HepG2 (cell line): ENCODE measurements at regions not wholly inside any gene's neighbourhood (a gene's known extent, or its start where the extent isn't known, plus 50 kb on each side); places are given as distances from the start of the nearest gene placed in this dataset.

Experiments used
- ATAC-seq: fragments of 200-7000 bp; cut with Tn5 transposase; 3 replicates; pipeline ENCODE4 v1.9.1; 2020; ENCODE audit warnings: mild to moderate bottlenecking, moderate library complexity
- BruUV-seq: library from RNA; stranded (reverse); fragments of 400-500 nt; replicated peaks from 2 replicates; lab custom pipeline; 2021; lab: Mats Ljungman, UMichigan
- CTCF ChIA-PET: fragments of 300-600 bp; formaldehyde crosslinking; extraction: SDS; loops from one replicate; lab custom pipeline; 2021; ENCODE audit warnings: low total read pairs, inconsistent platforms, low intra/inter-chr PET ratio; lab: Yijun Ruan, JAX
- POLR2A ChIA-PET: fragments of 350-600 bp; sonication (Branson Sonifier 250); formaldehyde crosslinking; loops from one replicate; lab custom pipeline; 2020; ENCODE audit warnings: antibody characterized with exemption, inconsistent platforms; lab: Yijun Ruan, JAX
- DNase-seq: peaks from one replicate; pipeline ENCODE4 v3.0.0-alpha.2; 2015; ENCODE audit warnings: low spot score
- FAIRE-seq: peaks from 3 replicates; lab custom pipeline; 2011; peaks lifted over from hg19 to GRCh38; lab: Jason Lieb, UNC
- H2AFZ ChIP-seq: one replicate; pipeline ENCODE4 v1.6.1; 2011; ENCODE audit warnings: low read length, inconsistent platforms
- H3K27ac ChIP-seq: fragments of 300-600 bp; 3 replicates; pipeline ENCODE4 v1.8.0; 2011; ENCODE audit warnings: mixed run types, mild to moderate bottlenecking, mixed read lengths, low read length, inconsistent platforms; ENCODE audit not compliant: insufficient read depth; ENCODE audit errors: extremely low read length
- H3K27me3 ChIP-seq, 2 experiments: fragments of 200-600 bp in 1 of 2; 2 replicates in 1 of 2; 3 replicates in 1 of 2; pipeline versions ENCODE4 v1.6.0 to v1.8.0; 2011; ENCODE audit warnings: low read length in 2 of 2, mild to moderate bottlenecking in 2 of 2, moderate library complexity in 2 of 2, inconsistent platforms in 1 of 2; ENCODE audit not compliant: insufficient read depth in 2 of 2, control insufficient read depth in 1 of 2
- H3K36me3 ChIP-seq, 2 experiments: fragments of 200-600 bp in 1 of 2; replicated peaks in 1 of 2; 2 replicates in 1 of 2; 3 replicates in 1 of 2; pipeline versions ENCODE4 v1.5.1 to v1.8.0; 2011; ENCODE audit warnings: low read length in 2 of 2, inconsistent platforms in 1 of 2; ENCODE audit not compliant: insufficient read depth in 2 of 2, control insufficient read depth in 1 of 2
- H3K4me1 ChIP-seq: 2 replicates; pipeline ENCODE4 v1.5.1; 2012; ENCODE audit warnings: low read length, inconsistent platforms; ENCODE audit not compliant: insufficient read depth
- H3K4me2 ChIP-seq: 2 replicates; pipeline ENCODE4 v1.6.0; 2011; ENCODE audit warnings: low read depth, low read length, inconsistent platforms
- H3K4me3 ChIP-seq, 3 experiments: fragments of 200-600 bp in 1 of 3; sonication (generic), shearing (Covaris generic) in 1 of 3; replicated peaks in 1 of 3; 2 replicates each; pipeline ENCODE4 v1.5.1; 2011 to 2016; ENCODE audit warnings: low read length in 3 of 3, inconsistent platforms in 2 of 3, low read depth in 2 of 3, mild to moderate bottlenecking in 2 of 3, control low read depth in 1 of 3, mixed read lengths in 1 of 3; ENCODE audit not compliant: insufficient read depth in 1 of 3
- H3K79me2 ChIP-seq: one replicate; pipeline ENCODE4 v1.6.1; 2011; ENCODE audit warnings: low read length, inconsistent platforms; ENCODE audit not compliant: insufficient read depth
- H3K9ac ChIP-seq: 2 replicates; pipeline ENCODE4 v1.6.0; 2011; ENCODE audit warnings: mild to moderate bottlenecking, low read depth, low read length, inconsistent platforms; ENCODE audit not compliant: insufficient read depth
- H3K9me3 ChIP-seq: 2 replicates; pipeline ENCODE4 v1.5.1; 2012; ENCODE audit warnings: mild to moderate bottlenecking, low read length
- H4K20me1 ChIP-seq: 2 replicates; pipeline ENCODE4 v1.6.0; 2011; ENCODE audit warnings: inconsistent platforms, mild to moderate bottlenecking, low read length, moderate library complexity; ENCODE audit not compliant: insufficient read depth
- ATF4 ChIP-seq, 2 experiments: fragments of 450-650 bp in 1 of 2; sonication (generic) in 1 of 2; formaldehyde crosslinking; IDR thresholded peaks; 2 replicates each; pipeline versions ENCODE4 v1.5.0 to v1.8.0; 2020 to 2022; ENCODE audit warnings: mild to moderate bottlenecking in 1 of 2, missing genetic modification reagents in 1 of 2
- E2F2 ChIP-seq: sonication (generic); formaldehyde crosslinking; IDR thresholded peaks from 2 replicates; pipeline ENCODE4 v1.4.0; 2020; ENCODE audit warnings: missing genetic modification reagents, borderline replicate concordance
- IKZF4 ChIP-seq: sonication (generic); formaldehyde crosslinking; IDR thresholded peaks from 2 replicates; pipeline ENCODE4 v1.5.1; 2020; ENCODE audit warnings: borderline replicate concordance, mild to moderate bottlenecking, low read depth, missing genetic modification reagents; ENCODE audit errors: not compliant biosample characterization
- KDM5B ChIP-seq: sonication (generic); formaldehyde crosslinking; IDR thresholded peaks from 2 replicates; pipeline ENCODE4 v1.4.0; 2020; ENCODE audit warnings: missing genetic modification reagents, mild to moderate bottlenecking, borderline replicate concordance
- POLR2A ChIP-seq, 2 experiments: IDR thresholded peaks; 2 replicates each; pipeline ENCODE4 v1.6.1; 2011; ENCODE audit warnings: low read depth in 2 of 2, low read length in 2 of 2, mild to moderate bottlenecking in 1 of 2, moderate library complexity in 1 of 2; ENCODE audit not compliant: insufficient read depth in 1 of 2
- PRPF4 ChIP-seq: fragments of 200-400 bp; formaldehyde crosslinking; IDR thresholded peaks from 2 replicates; pipeline ENCODE4 v1.6.1; 2016; ENCODE audit warnings: low read length, low read depth; ENCODE audit not compliant: poor library complexity, severe bottlenecking
- SATB2 ChIP-seq: sonication (generic); formaldehyde crosslinking; IDR thresholded peaks from 2 replicates; pipeline ENCODE4 v1.5.0; 2020; ENCODE audit warnings: missing genetic modification reagents
- TARDBP ChIP-seq: sonication (generic); formaldehyde crosslinking; IDR thresholded peaks from 2 replicates; pipeline ENCODE4 v1.8.0; 2022; ENCODE audit warnings: mild to moderate bottlenecking, missing genetic modification reagents
- TFAP4 ChIP-seq: sonication (generic); IDR thresholded peaks from 2 replicates; pipeline ENCODE4 v1.6.1; 2016; ENCODE audit warnings: low read depth, borderline replicate concordance
- ZNF160 ChIP-seq: sonication (generic); formaldehyde crosslinking; IDR thresholded peaks from 2 replicates; pipeline ENCODE4 v1.8.0; 2022; ENCODE audit warnings: mild to moderate bottlenecking, inconsistent platforms, missing genetic modification reagents
- ZNF230 ChIP-seq: sonication (generic); formaldehyde crosslinking; IDR thresholded peaks from 2 replicates; pipeline ENCODE4 v1.4.0; 2020; ENCODE audit warnings: mild to moderate bottlenecking, missing genetic modification reagents
- ZNF335 ChIP-seq: sonication (generic); formaldehyde crosslinking; IDR thresholded peaks from 2 replicates; pipeline ENCODE4 v1.4.0; 2020; ENCODE audit warnings: missing genetic modification reagents
- ZNF562 ChIP-seq: sonication (generic); formaldehyde crosslinking; IDR thresholded peaks from 2 replicates; pipeline ENCODE4 v1.8.0; 2022; ENCODE audit warnings: missing genetic modification reagents, borderline replicate concordance
- ZSCAN25 ChIP-seq: sonication (generic); formaldehyde crosslinking; IDR thresholded peaks from 2 replicates; pipeline ENCODE4 v1.8.0; 2022; ENCODE audit warnings: mild to moderate bottlenecking, missing genetic modification reagents
- WGBS: methylation state at CpG from one replicate; pipeline ENCODE4 v1.1.6; 2017; ENCODE audit warnings: low lambda C conversion rate; 5-methylcytosine and 5-hydroxymethylcytosine counted together
- in situ Hi-C: cut with HindIII; loops from 2 replicates; pipeline ENCODE4 v1.10.0; 2017; ENCODE audit warnings: low pct_unique_long_range_greater_than_20kb; ENCODE audit not compliant: extremely low pct_ligation_motif_present
- intact Hi-C: fragments of 100-400 bp; cut with micrococcal nuclease; formaldehyde crosslinking; loops from one replicate; pipeline ENCODE4 v1.10.0; 2022; ENCODE audit not compliant: unreplicated experiment
- TF ChIP-seq, protein P1 (sequence below): sonication (generic); formaldehyde crosslinking; IDR thresholded peaks from 2 replicates; pipeline ENCODE4 v1.4.0; 2020; ENCODE audit warnings: missing genetic modification reagents, borderline replicate concordance
- TF ChIP-seq, protein P2 (sequence below): sonication (generic); formaldehyde crosslinking; IDR thresholded peaks from 2 replicates; pipeline ENCODE4 v1.4.0; 2020; ENCODE audit warnings: low read depth, mild to moderate bottlenecking, missing genetic modification reagents

GRCh38 chr15:62301993-62302675, 137.0 kb upstream of the C2CD4B start:
- 4% methylated on average over 3 of the region's 3 CpGs for WGBS
- no TSS peak for BruUV-seq
- FAIRE-seq (no peak), DNase-seq (no peak), ATAC-seq (no peak)
- Histone ChIP-seq H3K27me3 (peaks cover 1 to 20% of the 10 kb centered on the region in 2 experiments; a peak in 3 of 5 replicates), H4K20me1 (no peaks in the 10 kb centered on the region), H3K9ac (no peak overlapping the region), H3K4me3 (no peak overlapping the region), H3K79me2 (no peaks in the 10 kb centered on the region), H3K4me2 (no peak overlapping the region), H3K36me3 (no peaks in the 10 kb centered on the region), H3K27ac (no peak overlapping the region), H3K4me1 (no peaks in the 10 kb centered on the region), H3K9me3 (no peaks in the 10 kb centered on the region), H2AFZ (no peak overlapping the region)
- ChIA-PET CTCF (no interaction called here), POLR2A (no interaction called here)
- intact Hi-C loops = no loop called here
- in situ Hi-C loops = loop anchor here (25.0 kb wide), 1 partner anchor 440 kb away; no protein-coding TSS in a partner anchor
- TF ChIP-seq, protein P1, sequence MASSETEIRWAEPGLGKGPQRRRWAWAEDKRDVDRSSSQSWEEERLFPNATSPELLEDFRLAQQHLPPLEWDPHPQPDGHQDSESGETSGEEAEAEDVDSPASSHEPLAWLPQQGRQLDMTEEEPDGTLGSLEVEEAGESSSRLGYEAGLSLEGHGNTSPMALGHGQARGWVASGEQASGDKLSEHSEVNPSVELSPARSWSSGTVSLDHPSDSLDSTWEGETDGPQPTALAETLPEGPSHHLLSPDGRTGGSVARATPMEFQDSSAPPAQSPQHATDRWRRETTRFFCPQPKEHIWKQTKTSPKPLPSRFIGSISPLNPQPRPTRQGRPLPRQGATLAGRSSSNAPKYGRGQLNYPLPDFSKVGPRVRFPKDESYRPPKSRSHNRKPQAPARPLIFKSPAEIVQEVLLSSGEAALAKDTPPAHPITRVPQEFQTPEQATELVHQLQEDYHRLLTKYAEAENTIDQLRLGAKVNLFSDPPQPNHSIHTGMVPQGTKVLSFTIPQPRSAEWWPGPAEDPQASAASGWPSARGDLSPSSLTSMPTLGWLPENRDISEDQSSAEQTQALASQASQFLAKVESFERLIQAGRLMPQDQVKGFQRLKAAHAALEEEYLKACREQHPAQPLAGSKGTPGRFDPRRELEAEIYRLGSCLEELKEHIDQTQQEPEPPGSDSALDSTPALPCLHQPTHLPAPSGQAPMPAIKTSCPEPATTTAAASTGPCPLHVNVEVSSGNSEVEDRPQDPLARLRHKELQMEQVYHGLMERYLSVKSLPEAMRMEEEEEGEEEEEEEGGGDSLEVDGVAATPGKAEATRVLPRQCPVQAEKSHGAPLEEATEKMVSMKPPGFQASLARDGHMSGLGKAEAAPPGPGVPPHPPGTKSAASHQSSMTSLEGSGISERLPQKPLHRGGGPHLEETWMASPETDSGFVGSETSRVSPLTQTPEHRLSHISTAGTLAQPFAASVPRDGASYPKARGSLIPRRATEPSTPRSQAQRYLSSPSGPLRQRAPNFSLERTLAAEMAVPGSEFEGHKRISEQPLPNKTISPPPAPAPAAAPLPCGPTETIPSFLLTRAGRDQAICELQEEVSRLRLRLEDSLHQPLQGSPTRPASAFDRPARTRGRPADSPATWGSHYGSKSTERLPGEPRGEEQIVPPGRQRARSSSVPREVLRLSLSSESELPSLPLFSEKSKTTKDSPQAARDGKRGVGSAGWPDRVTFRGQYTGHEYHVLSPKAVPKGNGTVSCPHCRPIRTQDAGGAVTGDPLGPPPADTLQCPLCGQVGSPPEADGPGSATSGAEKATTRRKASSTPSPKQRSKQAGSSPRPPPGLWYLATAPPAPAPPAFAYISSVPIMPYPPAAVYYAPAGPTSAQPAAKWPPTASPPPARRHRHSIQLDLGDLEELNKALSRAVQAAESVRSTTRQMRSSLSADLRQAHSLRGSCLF (CRISPR knock-in tag) = no peak
- TF ChIP-seq TARDBP (CRISPR knock-in tag) = no peak
- TF ChIP-seq SATB2 (CRISPR knock-in tag) = no peak
- TF ChIP-seq ZNF230 (CRISPR knock-in tag) = no peak
- no peak for TF ChIP-seq POLR2A (IDR thresholded peaks at IDR 0.05; ENCODE audit: insufficient read depth in 1 of 2, low read depth in 2 of 2, low read length in 2 of 2)
- no peak for TF ChIP-seq ZSCAN25
- no peak for TF ChIP-seq ZNF335 (CRISPR knock-in tag)
- no peak for TF ChIP-seq ATF4 (CRISPR knock-in tag; IDR thresholded peaks at IDR 0.05)
- no peak for TF ChIP-seq E2F2 (CRISPR knock-in tag)
- no peak for TF ChIP-seq IKZF4 (CRISPR knock-in tag)
- TF ChIP-seq, protein P2, sequence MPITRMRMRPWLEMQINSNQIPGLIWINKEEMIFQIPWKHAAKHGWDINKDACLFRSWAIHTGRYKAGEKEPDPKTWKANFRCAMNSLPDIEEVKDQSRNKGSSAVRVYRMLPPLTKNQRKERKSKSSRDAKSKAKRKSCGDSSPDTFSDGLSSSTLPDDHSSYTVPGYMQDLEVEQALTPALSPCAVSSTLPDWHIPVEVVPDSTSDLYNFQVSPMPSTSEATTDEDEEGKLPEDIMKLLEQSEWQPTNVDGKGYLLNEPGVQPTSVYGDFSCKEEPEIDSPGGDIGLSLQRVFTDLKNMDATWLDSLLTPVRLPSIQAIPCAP (CRISPR knock-in tag) = no peak
- no peak for TF ChIP-seq TFAP4
- no peak for TF ChIP-seq KDM5B
- TF ChIP-seq ZNF562 = no peak
- TF ChIP-seq ZNF160 (CRISPR knock-in tag) = no peak
- no peak for TF ChIP-seq PRPF4
